ENCODE measurements at regions not wholly inside any gene's neighbourhood (a gene's known extent, or its start where the extent isn't known, plus 50 kb on each side); places are given as distances from the start of the nearest gene placed in this dataset.

DNA sequence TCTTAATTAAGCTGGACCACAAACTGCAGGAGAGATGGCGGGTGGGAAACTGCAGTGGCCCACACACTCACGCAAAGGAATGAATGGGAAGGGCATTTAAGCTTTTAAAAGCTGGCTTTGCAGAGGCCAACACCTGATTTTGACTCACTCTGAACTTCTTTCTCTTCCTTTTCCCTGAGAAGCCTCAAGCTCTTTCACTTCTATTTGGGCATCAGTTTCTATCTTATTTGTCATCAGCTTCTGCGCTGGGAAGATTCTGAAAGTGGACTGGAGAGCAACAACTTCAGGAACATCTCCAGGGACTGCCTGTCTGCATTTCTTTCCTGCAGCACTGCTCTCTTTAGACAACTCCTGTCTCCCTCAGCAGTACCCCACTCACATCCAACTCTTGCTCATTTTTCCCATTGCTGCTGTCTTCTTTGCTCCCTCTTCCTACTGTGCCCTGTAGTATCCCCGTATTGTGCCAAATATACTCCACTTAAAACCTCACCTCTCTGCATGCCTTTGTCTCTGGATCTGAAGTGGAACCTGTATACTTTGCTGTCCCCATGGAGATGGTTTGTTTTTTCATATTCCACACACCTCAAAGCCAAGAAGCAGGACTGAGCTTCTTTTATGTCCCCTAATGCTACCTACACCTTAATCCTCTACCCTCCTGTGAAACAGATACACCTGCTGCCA is 143.3 kb upstream of the JUN start:
- DNase-seq (ENCODE audit: low read depth): no peak
- H3K4me3 ChIP-seq (ENCODE audit: low read depth, low read length): no peak overlapping the region

GRCh38 chr1:58927722-58928085 is 143.9 kb upstream of the JUN start:
- no peak overlapping the region for H3K4me3 ChIP-seq (ENCODE audit: low read depth, low read length)
- no peak for DNase-seq (ENCODE audit: low read depth)

DNA sequence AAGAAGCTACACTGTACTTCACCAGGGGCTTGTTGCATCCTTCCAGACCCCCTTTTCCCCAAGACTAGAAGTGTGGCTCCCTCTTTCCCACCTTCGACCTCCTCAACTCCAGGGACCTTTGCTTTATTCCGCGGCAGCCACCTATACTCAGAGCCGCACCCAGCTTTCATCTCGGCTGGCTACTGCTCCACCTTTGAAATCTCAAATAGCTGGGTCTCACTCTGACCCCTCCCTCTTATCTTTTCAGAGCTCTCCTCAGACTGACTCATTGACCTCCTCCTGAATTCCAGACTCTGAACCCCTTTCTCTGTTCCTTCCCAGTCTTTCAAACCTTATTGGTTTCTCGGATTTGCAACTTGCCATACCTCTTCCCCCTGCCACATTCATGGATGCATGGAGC is 144.7 kb upstream of the JUN start:
- no peak for DNase-seq (ENCODE audit: low read depth)

GRCh38 chr1:58929671-58930325 is 146.0 kb upstream of the JUN start:
- no peak overlapping the region for H3K4me3 ChIP-seq (ENCODE audit: low read depth, low read length)

More for the DNA sequence above, 144.7 kb upstream of the JUN start:
- H3K4me3 ChIP-seq (ENCODE audit: low read depth, low read length): no peak overlapping the region

DNA sequence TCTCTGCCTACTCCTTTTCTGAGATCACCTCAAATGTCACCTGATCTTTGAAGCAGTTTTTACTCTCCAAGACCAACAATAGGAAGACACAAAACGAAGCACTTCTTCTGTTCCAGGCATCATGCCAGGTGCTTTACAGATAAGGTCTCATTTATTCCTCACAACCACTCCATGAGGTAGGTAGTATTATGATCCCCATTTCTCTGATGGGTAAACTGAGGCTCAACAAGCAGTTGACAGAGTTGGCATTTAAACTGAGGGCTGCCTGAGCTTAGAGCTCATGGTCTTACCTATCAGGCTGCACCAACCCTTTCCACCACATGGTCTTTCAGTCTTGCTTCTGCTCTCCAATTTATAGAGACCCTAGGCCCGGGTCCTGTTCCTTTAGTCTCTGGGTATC is 147.2 kb upstream of the JUN start:
- no peak overlapping the region for H3K4me3 ChIP-seq (ENCODE audit: low read depth, low read length)
- no peak for DNase-seq (ENCODE audit: low read depth)

More at GRCh38 chr1:58929671-58930325, 146.0 kb upstream of the JUN start:
- DNase-seq (ENCODE audit: low read depth): no peak

GRCh38 chr1:58931756-58932155 is 147.9 kb upstream of the JUN start:
- DNase-seq (ENCODE audit: low read depth): no peak

GRCh38 chr1:58932859-58933598 is 149.2 kb upstream of the JUN start:
- H3K4me3 ChIP-seq (ENCODE audit: low read depth, low read length): no peak overlapping the region
- DNase-seq (ENCODE audit: low read depth): peak; percentile 63

More at GRCh38 chr1:58931756-58932155, 147.9 kb upstream of the JUN start:
- H3K4me3 ChIP-seq (ENCODE audit: low read depth, low read length): no peak overlapping the region

GRCh38 chr1:58933599-58933926 is 149.7 kb upstream of the JUN start:
- H3K4me3 ChIP-seq (ENCODE audit: low read depth, low read length): no peak overlapping the region
- no peak for DNase-seq (ENCODE audit: low read depth)

DNA sequence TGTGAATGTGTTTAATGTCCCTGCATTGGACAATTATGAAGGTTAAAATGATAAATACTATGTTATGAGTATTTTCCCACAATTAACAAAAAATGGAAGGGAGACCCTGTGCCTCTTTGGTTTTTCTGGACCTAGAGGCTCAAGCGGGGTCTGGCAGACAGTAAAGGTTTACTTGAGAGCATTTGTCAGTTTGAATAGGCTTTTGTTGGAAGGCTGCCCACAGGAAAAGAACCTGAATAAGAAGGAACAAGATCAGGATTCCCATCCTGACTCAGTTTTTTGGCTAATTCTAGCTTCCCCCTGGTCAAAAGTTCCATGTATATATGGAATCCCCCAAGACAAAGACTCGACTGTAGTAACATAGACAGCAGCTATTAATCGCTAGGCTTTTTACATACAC is 150.9 kb upstream of the JUN start:
- no peak overlapping the region for H3K4me3 ChIP-seq (ENCODE audit: low read depth, low read length)
- DNase-seq (ENCODE audit: low read depth): no peak

DNA sequence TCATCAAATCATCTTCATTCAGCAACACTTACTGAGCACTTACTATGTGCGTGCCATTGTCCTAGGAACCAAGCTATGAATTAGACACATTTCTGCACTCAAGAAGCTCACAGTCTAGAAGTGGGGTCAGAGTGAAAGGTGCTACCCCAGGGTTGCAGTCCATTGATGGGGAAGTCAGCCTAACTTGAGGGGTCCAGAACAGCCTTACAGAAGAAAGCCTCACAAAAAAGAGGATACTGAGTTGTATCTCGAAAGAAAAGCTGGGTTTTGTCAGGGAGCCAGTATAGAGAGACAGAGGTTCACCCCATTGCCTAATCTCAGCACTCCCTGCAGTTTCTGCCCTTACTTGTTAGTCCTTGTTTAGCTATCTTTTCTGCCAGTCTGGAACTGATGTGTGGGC is 153.1 kb upstream of the JUN start:
- no peak for DNase-seq (ENCODE audit: low read depth)
- H3K4me3 ChIP-seq (ENCODE audit: low read depth, low read length): no peak overlapping the region

- no peak overlapping the region for H3K4me3 ChIP-seq (ENCODE audit: low read depth, low read length)
- DNase-seq (ENCODE audit: low read depth): no peak
These were observed 155.3 kb upstream of the JUN start for GRCh38 chr1:58939146-58939545.

- DNase-seq (ENCODE audit: low read depth): no peak
- no peak overlapping the region for H3K4me3 ChIP-seq (ENCODE audit: low read depth, low read length)
These were observed 156.0 kb upstream of the JUN start for GRCh38 chr1:58939666-58940370.

- DNase-seq (ENCODE audit: low read depth): no peak
- H3K4me3 ChIP-seq (ENCODE audit: low read depth, low read length): no peak overlapping the region
These were observed 157.8 kb upstream of the JUN start for GRCh38 chr1:58941471-58942289.

DNA sequence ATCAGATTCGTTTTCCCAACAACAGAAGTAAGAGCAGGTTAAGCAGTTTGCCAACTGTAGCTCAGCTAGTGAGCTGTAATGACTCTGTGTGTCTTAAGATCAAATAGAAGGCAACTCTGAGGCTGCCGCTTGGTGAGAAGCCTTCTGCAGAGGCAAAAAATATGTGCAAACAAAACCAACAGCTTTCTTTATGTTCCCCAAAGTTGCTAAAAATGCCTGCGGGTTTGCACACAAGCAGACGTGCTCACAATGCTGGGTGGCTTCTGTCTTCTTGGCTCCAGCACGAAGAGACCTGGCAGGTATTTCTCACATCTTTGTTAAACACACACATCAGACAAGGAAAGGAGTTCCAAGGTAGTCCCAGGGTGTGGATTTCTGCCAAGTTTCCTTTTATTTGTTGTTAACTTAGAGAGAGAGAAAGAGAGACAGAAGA is 158.9 kb upstream of the JUN start:
- no peak overlapping the region for H3K4me3 ChIP-seq (ENCODE audit: low read depth, low read length)
- DNase-seq (ENCODE audit: low read depth): no peak

GRCh38 chr1:58943776-58944175 is 159.9 kb upstream of the JUN start:
- H3K4me3 ChIP-seq (ENCODE audit: low read depth, low read length): no peak overlapping the region
- DNase-seq (ENCODE audit: low read depth): no peak

DNA sequence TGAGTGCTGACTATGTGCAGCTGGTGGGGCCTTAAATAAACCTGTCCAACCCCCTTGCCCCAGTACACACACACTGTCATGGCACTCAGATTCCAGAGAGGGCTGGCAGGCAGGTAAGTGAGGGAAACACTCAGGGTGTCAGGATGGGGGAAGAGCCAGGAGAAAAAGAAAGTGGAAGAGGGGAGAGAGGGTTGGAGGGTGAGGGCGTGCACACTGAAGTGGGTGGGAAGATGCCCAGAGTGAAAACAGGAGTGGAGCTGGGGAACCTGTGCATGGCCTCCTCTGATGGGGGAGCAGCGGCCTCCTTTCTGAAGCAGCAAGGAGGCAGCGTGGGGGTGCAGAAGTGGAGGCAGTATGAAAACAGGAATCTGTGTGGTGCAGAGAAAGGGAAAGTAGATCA is 160.6 kb upstream of the JUN start:
- no peak for DNase-seq (ENCODE audit: low read depth)

GRCh38 chr1:58946390-58946789 is 162.5 kb upstream of the JUN start:
- DNase-seq (ENCODE audit: low read depth): no peak
- no peak overlapping the region for H3K4me3 ChIP-seq (ENCODE audit: low read depth, low read length)

More for the DNA sequence above, 160.6 kb upstream of the JUN start:
- H3K4me3 ChIP-seq (ENCODE audit: low read depth, low read length): no peak overlapping the region

- no peak overlapping the region for H3K4me3 ChIP-seq (ENCODE audit: low read depth, low read length)
- DNase-seq (ENCODE audit: low read depth): no peak
These were observed 164.8 kb upstream of the JUN start for GRCh38 chr1:58948671-58949070.

- no peak overlapping the region for H3K4me3 ChIP-seq (ENCODE audit: low read depth, low read length)
- DNase-seq (ENCODE audit: low read depth): no peak
These were observed 165.8 kb upstream of the JUN start for GRCh38 chr1:58949551-58950220.
